ENCODE measurements at regions not wholly inside any gene's neighbourhood (a gene's known extent, or its start where the extent isn't known, plus 50 kb on each side); places are given as distances from the start of the nearest gene placed in this dataset.

GRCh38 chr4:133823177-133823576 is 378.4 kb downstream of the PABPC4L start:
- TF ChIP-seq BHLHE40 (IDR thresholded peaks at IDR 0.05; ENCODE audit: low read depth, low read length) (no peak), CTCF (conservative IDR thresholded peaks at IDR 0.05; ENCODE audit: low read depth, low read length) (no peak), SMC3 (IDR thresholded peaks at IDR 0.05; ENCODE audit: low read depth, low read length) (no peak), CEBPB (IDR thresholded peaks at IDR 0.05; ENCODE audit: low read depth, low read length) (no peak), RCOR1 (IDR thresholded peaks at IDR 0.05; ENCODE audit: insufficient replicate concordance, low read length) (no peak), ELK1 (IDR thresholded peaks at IDR 0.05; ENCODE audit: borderline replicate concordance, low read depth, low read length) (no peak), CHD1 (IDR thresholded peaks at IDR 0.05; ENCODE audit: low read depth, low read length) (no peak), MXI1 (IDR thresholded peaks at IDR 0.05; ENCODE audit: borderline replicate concordance, low read depth, low read length) (no peak), USF2 (IDR thresholded peaks at IDR 0.05; ENCODE audit: low read depth, low read length) (no peak), RFX5 (IDR thresholded peaks at IDR 0.05; ENCODE audit: low read depth, low read length) (no peak)

Measured in IMR-90 (cell line).